K562 (cell line): ENCODE measurements at regions not wholly inside any gene's neighbourhood (a gene's known extent, or its start where the extent isn't known, plus 50 kb on each side); places are given as distances from the start of the nearest gene placed in this dataset.

ENCODE experiments used
- ATAC-seq: fragments of 200-7000 bp; cut with Tn5 transposase; 3 replicates; pipeline ENCODE4 v1.9.1; 2020; ENCODE audit warnings: moderate library complexity
- BruUV-seq: library from RNA; stranded (reverse); fragments of 400-500 nt; replicated peaks from 2 replicates; lab custom pipeline; 2021; lab: Mats Ljungman, UMichigan
- CTCF ChIA-PET: fragments of 300-600 bp; formaldehyde crosslinking; extraction: SDS; loops from one replicate; lab custom pipeline; 2021; ENCODE audit warnings: low intra/inter-chr PET ratio; lab: Yijun Ruan, JAX
- POLR2A ChIA-PET: fragments of 300-600, 350-650 bp; sonication (Branson Sonifier 250); formaldehyde crosslinking; extraction: SDS; loops from one replicate; lab custom pipeline; 2021; ENCODE audit warnings: antibody characterized with exemption, inconsistent platforms; lab: Yijun Ruan, JAX
- DNase-seq, 4 experiments: peaks; one replicate each; pipeline versions ENCODE4 v3.0.0 to v3.0.0-alpha.2; 2011 to 2018; ENCODE audit warnings: low spot score in 3 of 4, mixed read lengths in 3 of 4; ENCODE audit errors: extremely low read depth in 1 of 4
- FAIRE-seq: peaks from 2 replicates; lab custom pipeline; 2011; peaks lifted over from hg19 to GRCh38; lab: Jason Lieb, UNC
- H2AFZ ChIP-seq: 2 replicates; pipeline ENCODE4 v1.6.0; 2011; ENCODE audit warnings: low read depth, low read length, control low read depth, inconsistent platforms
- H3K27ac ChIP-seq: fragments of 200-600 bp; 3 replicates; pipeline ENCODE4 v1.8.0; 2011; ENCODE audit warnings: low read depth, mild to moderate bottlenecking, control low read depth, inconsistent platforms, low read length, moderate library complexity, mixed read lengths; ENCODE audit errors: extremely low read depth
- H3K27me3 ChIP-seq, 2 experiments: fragments of 300-600 bp in 1 of 2; 2 replicates in 1 of 2; 3 replicates in 1 of 2; pipeline versions ENCODE4 v1.6.0 to v1.8.0; 2011; ENCODE audit warnings: inconsistent platforms in 2 of 2, low read length in 2 of 2, mild to moderate bottlenecking in 1 of 2, mixed read lengths in 1 of 2, moderate library complexity in 1 of 2; ENCODE audit not compliant: control insufficient read depth in 2 of 2, insufficient read depth in 2 of 2
- H3K36me3 ChIP-seq: fragments of 300-600 bp; 3 replicates; pipeline ENCODE4 v1.8.0; 2011; ENCODE audit warnings: mild to moderate bottlenecking, low read length, inconsistent platforms; ENCODE audit not compliant: control insufficient read depth, insufficient read depth
- H3K4me1 ChIP-seq, 2 experiments: fragments of 200-600 bp in 1 of 2; replicated peaks in 1 of 2; 2 replicates in 1 of 2; 3 replicates in 1 of 2; pipeline versions ENCODE4 v1.5.1 to v1.8.0; 2011; ENCODE audit warnings: inconsistent platforms in 2 of 2, low read length in 2 of 2, mild to moderate bottlenecking in 1 of 2, mixed read lengths in 1 of 2, moderate library complexity in 1 of 2; ENCODE audit not compliant: control insufficient read depth in 2 of 2, insufficient read depth in 2 of 2
- H3K4me2 ChIP-seq: 2 replicates; pipeline ENCODE4 v1.6.1; 2011; ENCODE audit warnings: low read length, control low read depth, inconsistent platforms, mixed read lengths; ENCODE audit not compliant: insufficient read depth
- H3K4me3 ChIP-seq: fragments of 200-600 bp; sonication (generic), shearing (Covaris generic); 2 replicates; pipeline ENCODE4 v1.5.1; 2016; ENCODE audit warnings: control low read depth, inconsistent platforms
- H3K79me2 ChIP-seq: fragments of 200-600 bp; 3 replicates; pipeline ENCODE4 v1.8.0; 2011; ENCODE audit warnings: low read length, inconsistent platforms; ENCODE audit not compliant: control insufficient read depth, insufficient read depth
- H3K9ac ChIP-seq, 2 experiments: 2 replicates each; pipeline versions ENCODE4 v1.6.0 to v1.6.1; 2011; ENCODE audit warnings: low read depth in 2 of 2, low read length in 2 of 2, control low read depth in 1 of 2, inconsistent platforms in 1 of 2, mild to moderate bottlenecking in 1 of 2, mixed read lengths in 1 of 2; ENCODE audit not compliant: insufficient read depth in 1 of 2
- H3K9me1 ChIP-seq: one replicate; pipeline ENCODE4 v1.6.0; 2011; ENCODE audit warnings: inconsistent platforms, mild to moderate bottlenecking, low read length, moderate library complexity; ENCODE audit not compliant: control insufficient read depth, insufficient read depth
- H3K9me3 ChIP-seq: replicated peaks from 2 replicates; pipeline ENCODE4 v1.5.1; 2011; ENCODE audit warnings: low read depth, low read length, inconsistent platforms; ENCODE audit not compliant: control insufficient read depth, insufficient read depth
- H4K20me1 ChIP-seq: replicated peaks from 2 replicates; pipeline ENCODE4 v1.6.1; 2011; ENCODE audit warnings: low read length, inconsistent platforms, mixed read lengths; ENCODE audit not compliant: control insufficient read depth, insufficient read depth
- ATF7 ChIP-seq: fragments of 450-650 bp; IDR thresholded peaks from 2 replicates; pipeline ENCODE4 v1.7.1; 2014; ENCODE audit warnings: mild to moderate bottlenecking, moderate library complexity
- CBX2 ChIP-seq: fragments of 200-600 bp; sonication (generic); IDR thresholded peaks from one replicate; pipeline ENCODE4 v1.6.1; 2012; ENCODE audit warnings: mild to moderate bottlenecking, low read length, inconsistent platforms; ENCODE audit not compliant: insufficient read depth, poor library complexity, severe bottlenecking
- E2F3 ChIP-seq: fragments of 250-450 bp; sonication (Bioruptor Pico); IDR thresholded peaks from 2 replicates; pipeline ENCODE4 v1.4.0; 2020; ENCODE audit warnings: mild to moderate bottlenecking
- EGR1 ChIP-seq: fragments of 450-650 bp; conservative IDR thresholded peaks from 2 replicates; pipeline ENCODE4 v1.6.1; 2017; ENCODE audit warnings: mild to moderate bottlenecking
- FOXA3 ChIP-seq, 2 experiments: fragments of 450-650 bp in 1 of 2; sonication (generic) in 1 of 2; formaldehyde crosslinking; IDR thresholded peaks in 1 of 2; conservative IDR thresholded peaks in 1 of 2; 2 replicates each; pipeline versions ENCODE4 v1.4.0 to v1.8.0; 2020 to 2022; ENCODE audit warnings: mild to moderate bottlenecking in 2 of 2, missing genetic modification reagents in 1 of 2
- KLF10 ChIP-seq: fragments of 250-450 bp; sonication (Bioruptor Pico); IDR thresholded peaks from 2 replicates; pipeline ENCODE4 v1.6.1; 2021; ENCODE audit warnings: matching md5 sums
- NFE2 ChIP-seq: IDR thresholded peaks from 2 replicates; pipeline ENCODE4 v1.6.1; 2014; ENCODE audit warnings: antibody characterized with exemption, low read depth
- NR2C1 ChIP-seq, 2 experiments: fragments of 450-650 bp; IDR thresholded peaks; 2 replicates each; pipeline ENCODE4 v1.6.1; 2017; ENCODE audit warnings: mild to moderate bottlenecking in 2 of 2, antibody characterized with exemption in 1 of 2, inconsistent platforms in 1 of 2, missing compliant biosample characterization in 1 of 2, missing genetic modification characterization in 1 of 2
- POLR3G ChIP-seq: IDR thresholded peaks from 2 replicates; pipeline ENCODE4 v1.6.1; 2011; ENCODE audit not compliant: insufficient read length, insufficient replicate concordance; ENCODE audit errors: extremely low read depth
- ZBTB12 ChIP-seq: fragments of 250-450 bp; sonication (Bioruptor Pico); IDR thresholded peaks from 2 replicates; pipeline ENCODE4 v1.4.0; 2020
- ZNF311 ChIP-seq: fragments of 250-450 bp; sonication (Bioruptor Pico); IDR thresholded peaks from 2 replicates; pipeline ENCODE4 v1.4.0; 2020; ENCODE audit warnings: mild to moderate bottlenecking, moderate library complexity
- ZNF583 ChIP-seq: fragments of 250-450 bp; sonication (Bioruptor Pico); IDR thresholded peaks from 2 replicates; pipeline ENCODE4 v1.4.0; 2020
- ZNF764 ChIP-seq: fragments of 250-450 bp; sonication (Bioruptor Pico); IDR thresholded peaks from 2 replicates; pipeline ENCODE4 v1.4.0; 2020; ENCODE audit warnings: low read depth, mild to moderate bottlenecking, moderate library complexity
- WGBS: fragments of 100-300 bp; shearing (Covaris generic); methylation state at CpG from one replicate; pipeline ENCODE4 v1.1.6; 2016; ENCODE audit warnings: low coverage, mixed read lengths; ENCODE audit not compliant: insufficient coverage; ENCODE audit errors: missing lambda C conversion rate; 5-methylcytosine and 5-hydroxymethylcytosine counted together
- in situ Hi-C: fragments of 300-500 bp; cut with MboI; formaldehyde crosslinking; loops from 4 replicates; pipeline ENCODE4 v1.15.0; 2018; ENCODE audit warnings: inconsistent platforms, mixed read lengths
- intact Hi-C: fragments of 100-400 bp; cut with micrococcal nuclease; formaldehyde crosslinking; loops from 2 replicates; pipeline ENCODE4 v1.14.2; 2022
- TF ChIP-seq, protein P1 (sequence below), 2 experiments: fragments of 450-650 bp in 1 of 2; IDR thresholded peaks; 2 replicates each; pipeline ENCODE4 v1.6.1; 2011 to 2017; ENCODE audit warnings: low read depth in 2 of 2, antibody characterized with exemption in 1 of 2, borderline replicate concordance in 1 of 2, low read length in 1 of 2, mild to moderate bottlenecking in 1 of 2, mixed read lengths in 1 of 2; ENCODE audit not compliant: control insufficient read depth in 1 of 2
- TF ChIP-seq, protein P2 (sequence below): fragments of 250-450 bp; sonication (Bioruptor Pico); IDR thresholded peaks from 2 replicates; pipeline ENCODE4 v1.5.0; 2021; ENCODE audit warnings: mild to moderate bottlenecking, moderate library complexity

GRCh38 chr20:11387189-11387754, 530.4 kb upstream of the BTBD3 start:
- Histone ChIP-seq H3K27ac (no peak overlapping the region), H3K79me2 (no peaks in the 10 kb centered on the region), H3K9ac (no peak overlapping the region), H2AFZ (no peak overlapping the region), H3K9me3 (no peaks in the 10 kb centered on the region), H3K36me3 (no peaks in the 10 kb centered on the region), H3K9me1 (no peaks in the 10 kb centered on the region), H4K20me1 (no peaks in the 10 kb centered on the region), H3K4me2 (no peak overlapping the region), H3K4me1 (no peaks in the 10 kb centered on the region), H3K4me3 (no peak overlapping the region), H3K27me3 (no peaks in the 10 kb centered on the region)
- FAIRE-seq (no peak), ATAC-seq (no peak), DNase-seq (no peak)
- intact Hi-C loops (no loop called here), in situ Hi-C loops (no loop called here)
- 0% methylated on average over 2 of the region's 2 CpGs for WGBS
- ChIA-PET CTCF (no interaction called here), POLR2A (no interaction called here)
- no peak for TF ChIP-seq FOXA3 (CRISPR knock-in tag; conservative IDR thresholded peaks at IDR 0.05 in 1 of 2, IDR thresholded peaks at IDR 0.05 in 1 of 2)
- TF ChIP-seq, protein P1, sequence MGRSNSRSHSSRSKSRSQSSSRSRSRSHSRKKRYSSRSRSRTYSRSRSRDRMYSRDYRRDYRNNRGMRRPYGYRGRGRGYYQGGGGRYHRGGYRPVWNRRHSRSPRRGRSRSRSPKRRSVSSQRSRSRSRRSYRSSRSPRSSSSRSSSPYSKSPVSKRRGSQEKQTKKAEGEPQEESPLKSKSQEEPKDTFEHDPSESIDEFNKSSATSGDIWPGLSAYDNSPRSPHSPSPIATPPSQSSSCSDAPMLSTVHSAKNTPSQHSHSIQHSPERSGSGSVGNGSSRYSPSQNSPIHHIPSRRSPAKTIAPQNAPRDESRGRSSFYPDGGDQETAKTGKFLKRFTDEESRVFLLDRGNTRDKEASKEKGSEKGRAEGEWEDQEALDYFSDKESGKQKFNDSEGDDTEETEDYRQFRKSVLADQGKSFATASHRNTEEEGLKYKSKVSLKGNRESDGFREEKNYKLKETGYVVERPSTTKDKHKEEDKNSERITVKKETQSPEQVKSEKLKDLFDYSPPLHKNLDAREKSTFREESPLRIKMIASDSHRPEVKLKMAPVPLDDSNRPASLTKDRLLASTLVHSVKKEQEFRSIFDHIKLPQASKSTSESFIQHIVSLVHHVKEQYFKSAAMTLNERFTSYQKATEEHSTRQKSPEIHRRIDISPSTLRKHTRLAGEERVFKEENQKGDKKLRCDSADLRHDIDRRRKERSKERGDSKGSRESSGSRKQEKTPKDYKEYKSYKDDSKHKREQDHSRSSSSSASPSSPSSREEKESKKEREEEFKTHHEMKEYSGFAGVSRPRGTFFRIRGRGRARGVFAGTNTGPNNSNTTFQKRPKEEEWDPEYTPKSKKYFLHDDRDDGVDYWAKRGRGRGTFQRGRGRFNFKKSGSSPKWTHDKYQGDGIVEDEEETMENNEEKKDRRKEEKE (IDR thresholded peaks at IDR 0.05; ENCODE audit: borderline replicate concordance in 1 of 2, control insufficient read depth in 1 of 2, low read depth in 2 of 2, low read length in 1 of 2): no peak
- TF ChIP-seq, protein P2, sequence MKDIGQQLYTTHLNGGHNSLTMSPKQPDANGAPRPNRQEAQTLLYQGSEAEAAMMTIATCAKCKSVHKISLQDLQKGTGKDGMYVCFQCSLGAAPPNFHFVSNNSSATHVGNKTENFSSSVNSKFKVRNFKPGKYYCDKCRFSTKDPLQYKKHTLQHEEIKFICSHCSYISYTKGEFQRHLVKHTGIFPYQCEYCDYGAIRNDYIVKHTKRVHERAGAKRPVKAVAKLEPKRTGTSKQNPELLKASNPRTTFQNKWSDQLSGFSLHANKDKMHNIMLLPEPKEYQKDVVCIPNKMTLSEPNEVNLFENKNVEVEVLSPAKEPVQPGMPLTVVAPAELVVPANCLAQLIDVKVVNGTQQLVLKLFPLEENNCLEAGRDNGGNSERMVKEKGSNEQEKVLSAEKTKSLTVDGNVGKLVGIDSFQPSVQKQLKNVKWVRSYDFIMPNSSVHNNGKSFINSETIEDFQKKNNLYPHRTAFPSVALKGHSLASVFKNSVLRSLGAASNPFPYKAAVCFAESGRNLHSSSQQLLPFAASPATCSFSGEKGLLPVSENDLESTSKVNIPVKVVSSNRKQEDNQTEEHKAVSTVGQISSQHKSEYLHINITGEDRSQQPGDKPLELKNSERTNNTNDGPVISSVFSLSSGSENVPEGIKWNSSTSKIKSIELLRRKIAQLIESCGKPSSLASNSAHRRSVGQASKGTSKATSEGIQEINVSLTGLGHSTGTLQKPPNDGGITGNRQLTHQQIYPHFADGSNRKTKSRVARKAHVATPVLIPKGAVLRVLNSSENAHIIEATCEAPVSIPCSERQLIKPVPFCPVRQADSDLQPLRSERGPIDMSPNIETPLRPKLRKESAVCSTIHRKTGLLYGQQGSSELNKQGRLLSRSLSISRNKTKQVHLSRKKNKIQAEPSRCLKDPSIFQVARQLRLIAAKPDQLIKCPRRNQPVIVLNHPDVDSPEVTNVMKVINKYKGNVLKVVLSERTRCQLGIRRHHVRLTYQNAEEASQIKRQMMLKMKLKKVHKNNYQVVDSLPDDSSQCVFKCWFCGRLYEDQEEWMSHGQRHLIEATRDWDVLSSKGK (CRISPR knock-in tag): no peak
- no peak for TF ChIP-seq KLF10
- no peak for TF ChIP-seq ZBTB12 (CRISPR knock-in tag)
- TF ChIP-seq NR2C1 (IDR thresholded peaks at IDR 0.05): no peak
- no peak for TF ChIP-seq NR2C1 (tag; IDR thresholded peaks at IDR 0.05)
- TF ChIP-seq ZNF583: no peak
- no peak for TF ChIP-seq NFE2
- no peak for TF ChIP-seq POLR3G
- no peak for TF ChIP-seq ZNF311 (CRISPR knock-in tag)
- no peak for TF ChIP-seq E2F3 (CRISPR knock-in tag)
- no peak for TF ChIP-seq ZNF764 (CRISPR knock-in tag)
- TF ChIP-seq CBX2: no peak
- TF ChIP-seq EGR1: no peak
- TF ChIP-seq ATF7: no peak
- BruUV-seq: no TSS peak
